HEK293T (cell line): ENCODE measurements at regions not wholly inside any gene's neighbourhood (a gene's known extent, or its start where the extent isn't known, plus 50 kb on each side); places are given as distances from the start of the nearest gene placed in this dataset.

Source experiments
- FOXM1 ChIP-seq: fragments of 450-650 bp; IDR thresholded peaks from 2 replicates; pipeline ENCODE4 v1.6.1; 2017; ENCODE audit warnings: mild to moderate bottlenecking, borderline replicate concordance
- SP1 ChIP-seq: fragments of 450-650 bp; IDR thresholded peaks from 2 replicates; pipeline ENCODE4 v1.6.1; 2017

DNA sequence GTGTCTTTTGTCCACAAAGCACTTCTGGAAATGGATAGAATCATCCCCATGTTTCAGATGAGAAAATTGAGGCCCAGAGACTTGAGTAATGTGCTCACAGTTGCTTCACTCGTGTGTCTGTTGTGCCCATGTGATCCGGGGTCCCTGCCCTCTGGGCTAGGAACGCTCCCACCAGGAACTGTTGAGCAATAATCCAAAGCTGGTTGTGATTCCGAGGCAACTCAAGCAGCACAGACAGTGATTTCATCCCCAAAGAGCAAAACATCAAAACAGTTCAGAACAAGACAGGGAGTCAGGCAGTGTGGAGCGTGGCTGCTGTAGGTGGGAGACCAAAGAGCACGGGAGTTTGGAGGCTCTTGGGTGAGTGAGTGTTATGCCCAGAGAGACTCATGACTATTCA, 205.0 kb upstream of the ASIC2 start:
- TF ChIP-seq SP1 (no peak), FOXM1 (no peak)
